Upper lobe of left lung (tissue), 6 donors: ENCODE measurements at regions not wholly inside any gene's neighbourhood (a gene's known extent, or its start where the extent isn't known, plus 50 kb on each side); places are given as distances from the start of the nearest gene placed in this dataset.
"Not testable (repeated sequence)": the region's sequence is repeated elsewhere in the genome, so short reads cannot be mapped to it uniquely, and the experiment has no call there.

ENCODE experiments used
- ATAC-seq, 2 donors: fragments of 200-7000 bp; cut with Tn5 transposase; one replicate each; pipeline ENCODE4 v1.9.1; 2022; ENCODE audit warnings: mild to moderate bottlenecking in 2 of 2, moderate library complexity in 2 of 2; ENCODE audit not compliant: low FRiP score in 2 of 2
- DNase-seq, 2 donors: peaks; one replicate each; pipeline ENCODE4 v3.0.0-alpha.2; 2019 to 2020
- H3K27ac ChIP-seq, 4 donors: fragments of 200-600 bp; sonication (generic); one replicate each; pipeline ENCODE4 v1.5.1; 2016 to 2019
- H3K27me3 ChIP-seq, 4 donors: fragments of 200-600 bp; sonication (generic); one replicate each; pipeline ENCODE4 v1.5.1; 2017 to 2019
- H3K36me3 ChIP-seq, 4 donors: fragments of 200-600 bp; sonication (generic); one replicate each; pipeline ENCODE4 v1.5.1; 2016 to 2019
- H3K4me1 ChIP-seq, 4 donors: fragments of 200-600 bp; sonication (generic); one replicate each; pipeline ENCODE4 v1.5.1; 2018 to 2019
- H3K4me3 ChIP-seq, 4 donors: fragments of 200-600 bp; sonication (generic); one replicate each; pipeline ENCODE4 v1.5.1; 2017 to 2019; ENCODE audit warnings: mild to moderate bottlenecking in 2 of 4, moderate library complexity in 1 of 4
- H3K9me3 ChIP-seq, 4 donors: fragments of 200-600 bp; sonication (generic); one replicate each; pipeline ENCODE4 v1.5.1; 2018 to 2019
- CTCF ChIP-seq, 6 experiments: fragments of 450-650 bp in 4 of 6; fragments of 200-600 bp in 2 of 6; sonication (generic) in 2 of 6; IDR thresholded peaks; one replicate each; pipeline ENCODE4 v1.5.1; 2016 to 2019; ENCODE audit warnings: antibody characterized with exemption in 6 of 6
- EP300 ChIP-seq, 4 donors: sonication (generic); formaldehyde crosslinking; IDR thresholded peaks; one replicate each; pipeline ENCODE4 v1.5.1; 2017; ENCODE audit warnings: antibody characterized with exemption in 4 of 4, control low read depth in 2 of 4
- POLR2A ChIP-seq, 4 donors: fragments of 450-650 bp; IDR thresholded peaks; one replicate each; pipeline ENCODE4 v1.5.1; 2016 to 2017; ENCODE audit warnings: antibody characterized with exemption in 4 of 4, mild to moderate bottlenecking in 2 of 4
- POLR2AphosphoS5 ChIP-seq, 2 donors: sonication (generic); formaldehyde crosslinking; IDR thresholded peaks; one replicate each; pipeline ENCODE4 v1.5.1; 2017; ENCODE audit warnings: antibody characterized with exemption in 2 of 2
- WGBS, 2 donors: methylation state at CpG; one replicate each; pipeline ENCODE4 v1.1.5; 2017 to 2018; 5-methylcytosine and 5-hydroxymethylcytosine counted together
- donor health status: DM: no; HTN: no; CAD: no; lungs with moderate emphysema.
- donor health status: DM: no; HTN: yes; CAD: no; lungs with severe emphysema.

DNA sequence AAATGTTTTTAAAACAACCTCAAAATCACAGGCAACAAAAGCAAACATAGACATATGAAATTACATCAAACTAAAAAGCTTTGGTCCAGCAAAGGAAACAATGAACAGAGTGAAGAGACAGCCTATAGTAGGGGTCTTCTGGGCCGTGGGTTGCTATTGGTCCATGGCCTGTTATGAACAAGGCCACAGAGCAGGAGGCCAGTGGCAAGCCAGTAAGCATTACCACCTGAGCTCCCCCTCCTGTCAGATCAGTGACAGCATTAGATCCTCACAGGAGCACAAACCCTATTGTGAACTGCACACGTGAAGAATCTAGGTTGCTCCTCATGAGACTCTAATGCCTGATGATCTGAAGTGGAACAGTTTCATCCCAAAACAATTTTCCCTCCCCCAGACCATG is 174.0 kb downstream of the DIO2 start:
- Histone ChIP-seq H3K4me3 (no peak overlapping the region), H3K27me3 (no peaks in the 10 kb centered on the region), H3K9me3 (no peaks in the 10 kb centered on the region), H3K36me3 (no peaks in the 10 kb centered on the region), H3K27ac (no peak overlapping the region), H3K4me1 (no peaks in the 10 kb centered on the region)
- TF ChIP-seq CTCF (IDR thresholded peaks at IDR 0.05): no peak
- no peak for TF ChIP-seq EP300 (IDR thresholded peaks at IDR 0.05)
- TF ChIP-seq POLR2A (IDR thresholded peaks at IDR 0.05): no peak
- TF ChIP-seq POLR2AphosphoS5 (IDR thresholded peaks at IDR 0.05): no peak
- 72 to 81% methylated on average over 2 of the region's 2 CpGs for WGBS, 2 donors
- ATAC-seq (no peak), DNase-seq (no peak)

DNA sequence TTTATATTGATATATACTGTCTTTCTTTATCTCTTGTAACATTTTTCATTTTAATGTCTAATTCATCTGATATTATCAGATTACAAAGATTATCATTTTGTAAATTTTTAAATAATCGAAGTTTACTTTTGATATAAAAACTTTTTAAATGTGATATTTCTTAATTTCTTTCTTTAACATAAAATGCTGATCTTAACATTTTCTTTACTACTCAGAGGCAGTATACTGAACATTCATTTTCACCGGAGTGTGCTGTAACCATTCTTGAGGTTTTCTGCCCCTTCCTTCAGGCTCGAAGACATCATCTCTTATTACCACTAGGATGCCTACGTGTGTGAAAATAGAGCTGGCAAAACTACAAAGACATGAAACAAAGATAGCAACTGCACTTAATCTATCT is 186.9 kb downstream of the DIO2 start:
- 69 to 81% methylated on average over 4 of the region's 4 CpGs for WGBS, 2 donors
- no peak overlapping the region for H3K27ac ChIP-seq
- no peak for TF ChIP-seq CTCF (IDR thresholded peaks at IDR 0.05)
- no peak for TF ChIP-seq POLR2A (IDR thresholded peaks at IDR 0.05)
- no peak for TF ChIP-seq POLR2AphosphoS5 (IDR thresholded peaks at IDR 0.05)
- TF ChIP-seq EP300 (IDR thresholded peaks at IDR 0.05): no peak
- no peaks in the 10 kb centered on the region for H3K36me3 ChIP-seq
- DNase-seq: no peak
- no peaks in the 10 kb centered on the region for H3K27me3 ChIP-seq
- no peaks in the 10 kb centered on the region for H3K4me1 ChIP-seq
- no peak for ATAC-seq
- no peak overlapping the region for H3K4me3 ChIP-seq
- H3K9me3 ChIP-seq: no peaks in the 10 kb centered on the region

GRCh38 chr14:80018476-80018875 is 192.8 kb downstream of the DIO2 start:
- 73 to 88% methylated on average over 3 of the region's 3 CpGs for WGBS, 2 donors
- H3K36me3 ChIP-seq, H3K9me3 ChIP-seq, H3K27me3 ChIP-seq, ATAC-seq, H3K4me3 ChIP-seq, DNase-seq, H3K27ac ChIP-seq, H3K4me1 ChIP-seq: not testable (repeated sequence)

GRCh38 chr14:80017795-80018194 is 193.5 kb downstream of the DIO2 start:
- H3K4me1 ChIP-seq: no peaks in the 10 kb centered on the region
- H3K27me3 ChIP-seq: no peaks in the 10 kb centered on the region
- ATAC-seq (no peak), DNase-seq (no peak)
- H3K4me3 ChIP-seq: no peak overlapping the region
- no peaks in the 10 kb centered on the region for H3K36me3 ChIP-seq
- H3K27ac ChIP-seq: no peak overlapping the region
- WGBS, 2 donors: 77 to 83% methylated on average over 4 of the region's 4 CpGs
- H3K9me3 ChIP-seq: no peaks in the 10 kb centered on the region
- TF ChIP-seq EP300 (IDR thresholded peaks at IDR 0.05): no peak
- no peak for TF ChIP-seq POLR2AphosphoS5 (IDR thresholded peaks at IDR 0.05)
- TF ChIP-seq CTCF (IDR thresholded peaks at IDR 0.05): no peak
- TF ChIP-seq POLR2A (IDR thresholded peaks at IDR 0.05): no peak

GRCh38 chr14:80010245-80010644 is 201.1 kb downstream of the DIO2 start:
- not testable (repeated sequence) for H3K27me3 ChIP-seq

GRCh38 chr14:80005561-80005960 is 205.7 kb downstream of the DIO2 start:
- ATAC-seq (no peak), DNase-seq (no peak)
- no peaks in the 10 kb centered on the region for H3K9me3 ChIP-seq
- H3K27me3 ChIP-seq: no peaks in the 10 kb centered on the region
- TF ChIP-seq POLR2AphosphoS5 (IDR thresholded peaks at IDR 0.05): no peak
- no peak for TF ChIP-seq CTCF (IDR thresholded peaks at IDR 0.05)
- TF ChIP-seq EP300 (IDR thresholded peaks at IDR 0.05): no peak
- TF ChIP-seq POLR2A (IDR thresholded peaks at IDR 0.05): no peak
- WGBS, 2 donors: 0% methylated on average over 1 of the region's 1 CpG
- H3K27ac ChIP-seq: no peak overlapping the region
- H3K36me3 ChIP-seq: no peaks in the 10 kb centered on the region
- no peaks in the 10 kb centered on the region for H3K4me1 ChIP-seq
- H3K4me3 ChIP-seq: no peak overlapping the region

More at GRCh38 chr14:80010245-80010644, 201.1 kb downstream of the DIO2 start:
- not testable (repeated sequence) for H3K9me3 ChIP-seq, H3K4me3 ChIP-seq, ATAC-seq, H3K27ac ChIP-seq, H3K4me1 ChIP-seq, H3K36me3 ChIP-seq, DNase-seq
- WGBS, 2 donors: 71 to 89% methylated on average over 1 of the region's 1 CpG
